NT2/D1 (cell line): ENCODE measurements at regions not wholly inside any gene's neighbourhood (a gene's known extent, or its start where the extent isn't known, plus 50 kb on each side); places are given as distances from the start of the nearest gene placed in this dataset.
"Not testable (repeated sequence)": the region's sequence is repeated elsewhere in the genome, so short reads cannot be mapped to it uniquely, and the experiment has no call there.

Experiments
- YY1 ChIP-seq: IDR thresholded peaks from 2 replicates; pipeline ENCODE4 v1.6.1; 2011; ENCODE audit not compliant: insufficient read length, insufficient read depth
- ZNF274 ChIP-seq: IDR thresholded peaks from 2 replicates; pipeline ENCODE4 v1.6.1; 2011; ENCODE audit warnings: mild to moderate bottlenecking, low read depth, low read length

- not testable (repeated sequence) for TF ChIP-seq YY1, ZNF274
Measured at GRCh38 chr5:136546441-136546840, 181.1 kb upstream of the TRPC7 start.
